Stomach (tissue), 8 donors: ENCODE measurements at regions not wholly inside any gene's neighbourhood (a gene's known extent, or its start where the extent isn't known, plus 50 kb on each side); places are given as distances from the start of the nearest gene placed in this dataset.

Experiments used
- DNase-seq, 2 donors: peaks; one replicate each; pipeline versions ENCODE4 v3.0.0 to v3.0.0-alpha.2; 2013 to 2019
- H3K27ac ChIP-seq, 5 donors: fragments of 200-600 bp in 4 of 5; sonication (generic) in 4 of 5; one replicate each; pipeline ENCODE4 v1.5.1; 2013 to 2019; ENCODE audit warnings: mild to moderate bottlenecking in 1 of 5, moderate library complexity in 1 of 5
- H3K27me3 ChIP-seq, 3 donors: fragments of 200-600 bp; sonication (generic); one replicate each; pipeline ENCODE4 v1.5.1; 2017 to 2019; ENCODE audit warnings: mixed run types in 1 of 3
- H3K36me3 ChIP-seq, 4 donors: fragments of 200-600 bp; sonication (generic); 1 replicate in 3 of 4; 2 replicates in 1 of 4; pipeline ENCODE4 v1.5.1; 2016 to 2019
- H3K4me1 ChIP-seq, 4 donors: fragments of 200-600 bp; sonication (generic); one replicate each; pipeline ENCODE4 v1.5.1; 2016 to 2019
- H3K4me3 ChIP-seq, 4 donors: fragments of 200-600 bp; sonication (generic) in 3 of 4; one replicate each; pipeline ENCODE4 v1.5.1; 2016 to 2019; ENCODE audit warnings: mild to moderate bottlenecking in 1 of 4
- H3K9me3 ChIP-seq, 4 donors: fragments of 200-600 bp; sonication (generic); one replicate each; pipeline ENCODE4 v1.5.1; 2016 to 2019
- CTCF ChIP-seq, 7 experiments: fragments of 450-650 bp in 4 of 7; fragments of 200-600 bp in 3 of 7; sonication (generic) in 3 of 7; IDR thresholded peaks; one replicate each; pipeline ENCODE4 v1.5.1; 2016 to 2019; ENCODE audit warnings: antibody characterized with exemption in 7 of 7, control low read depth in 2 of 7, mild to moderate bottlenecking in 1 of 7
- EP300 ChIP-seq: sonication (generic); formaldehyde crosslinking; IDR thresholded peaks from one replicate; pipeline ENCODE4 v1.6.1; 2017; ENCODE audit warnings: antibody characterized with exemption
- POLR2A ChIP-seq, 4 donors: fragments of 450-650 bp; IDR thresholded peaks; one replicate each; pipeline ENCODE4 v1.6.1; 2016; ENCODE audit warnings: antibody characterized with exemption in 4 of 4, control low read depth in 2 of 4, mild to moderate bottlenecking in 1 of 4, moderate library complexity in 1 of 4
- POLR2AphosphoS5 ChIP-seq, 3 donors: sonication (generic); formaldehyde crosslinking; IDR thresholded peaks; one replicate each; pipeline ENCODE4 v1.6.1; 2016; ENCODE audit warnings: antibody characterized with exemption in 3 of 3
- WGBS, 5 donors: extraction: QIAGEN DNeasy Blood & Tissue Kit in 3 of 5; methylation state at CpG; one replicate each; pipeline versions ENCODE4 v1.1.5 to v1.1.7; 2013 to 2018; 5-methylcytosine and 5-hydroxymethylcytosine counted together
- intact Hi-C: fragments of 100-400 bp; cut with DNase I; formaldehyde crosslinking; loops from one replicate; pipeline ENCODE4 v1.15.1; 2023; ENCODE audit warnings: low total_unique reads
- donor health status: healthy with polysubstance abuse.
- donor health status: Bipolar disorder and iron deficiency.
- donor health status: healthy.

- Histone ChIP-seq H3K4me3 (no peak overlapping the region), H3K9me3 (peaks cover 0 to 3% (median 0%) of the 10 kb centered on the region in 4 donors), H3K4me1 (peaks cover under 1 to 7% (median 6%) of the 10 kb centered on the region in 4 donors), H3K27ac (no peak overlapping the region), H3K36me3 (no peaks in the 10 kb centered on the region), H3K27me3 (no peaks in the 10 kb centered on the region)
- intact Hi-C loops = no loop called here
- no peak for DNase-seq
- no peak for TF ChIP-seq CTCF (IDR thresholded peaks at IDR 0.05)
- TF ChIP-seq POLR2A (IDR thresholded peaks at IDR 0.05) = no peak
- TF ChIP-seq POLR2AphosphoS5 (IDR thresholded peaks at IDR 0.05) = no peak
- TF ChIP-seq EP300 = no peak
- 70 to 85% (median 74%) methylated on average over 13 to 15 of the region's 15 CpGs for WGBS, 5 donors
Measured at GRCh38 chr22:44369293-44369661, 56.5 kb upstream of the SHISAL1 start.

GRCh38 chr22:44368611-44369292 is 56.0 kb upstream of the SHISAL1 start:
- H3K4me3 ChIP-seq = no peak overlapping the region
- intact Hi-C loops = no loop called here
- H3K4me1 ChIP-seq = peaks cover 6 to 12% (median 11%) of the 10 kb centered on the region in 4 donors
- WGBS, 5 donors = 75 to 92% (median 78%) methylated on average over 10 to 16 of the region's 16 CpGs
- H3K9me3 ChIP-seq = no peaks in the 10 kb centered on the region
- H3K27ac ChIP-seq = no peak overlapping the region
- DNase-seq = no peak
- no peaks in the 10 kb centered on the region for H3K36me3 ChIP-seq
- H3K27me3 ChIP-seq = no peaks in the 10 kb centered on the region
- TF ChIP-seq POLR2AphosphoS5 (IDR thresholded peaks at IDR 0.05) (no peak), POLR2A (IDR thresholded peaks at IDR 0.05) (no peak), EP300 (no peak), CTCF (IDR thresholded peaks at IDR 0.05) (no peak)

GRCh38 chr22:44366372-44367300 is 53.9 kb upstream of the SHISAL1 start:
- TF ChIP-seq EP300 (no peak), POLR2AphosphoS5 (IDR thresholded peaks at IDR 0.05) (no peak), POLR2A (IDR thresholded peaks at IDR 0.05) (no peak), CTCF (IDR thresholded peaks at IDR 0.05) (no peak)
- no peaks in the 10 kb centered on the region for H3K9me3 ChIP-seq
- DNase-seq = no peak
- no peak overlapping the region for H3K4me3 ChIP-seq
- H3K4me1 ChIP-seq = peaks cover 14 to 29% (median 26%) of the 10 kb centered on the region in 4 donors
- no peaks in the 10 kb centered on the region for H3K27me3 ChIP-seq
- no peak overlapping the region for H3K27ac ChIP-seq
- 54 to 63% (median 60%) methylated on average over 6 to 7 of the region's 7 CpGs for WGBS, 5 donors
- H3K36me3 ChIP-seq = no peaks in the 10 kb centered on the region
- intact Hi-C loops = no loop called here

GRCh38 chr22:44365832-44366231 is 53.1 kb upstream of the SHISAL1 start:
- WGBS, 5 donors = 71 to 80% (median 79%) methylated on average over 9 of the region's 9 CpGs
- Histone ChIP-seq H3K27ac (no peak overlapping the region), H3K36me3 (no peaks in the 10 kb centered on the region), H3K9me3 (no peaks in the 10 kb centered on the region), H3K4me3 (no peak overlapping the region), H3K27me3 (no peaks in the 10 kb centered on the region), H3K4me1 (peaks cover 20 to 37% (median 34%) of the 10 kb centered on the region in 4 donors)
- TF ChIP-seq EP300 = no peak
- TF ChIP-seq CTCF (IDR thresholded peaks at IDR 0.05) = no peak
- no peak for TF ChIP-seq POLR2AphosphoS5 (IDR thresholded peaks at IDR 0.05)
- no peak for TF ChIP-seq POLR2A (IDR thresholded peaks at IDR 0.05)
- DNase-seq = no peak
- intact Hi-C loops = no loop called here
